Sigmoid colon (tissue), 6 donors: ENCODE measurements at regions not wholly inside any gene's neighbourhood (a gene's known extent, or its start where the extent isn't known, plus 50 kb on each side); places are given as distances from the start of the nearest gene placed in this dataset.

Experiments
- DNase-seq: peaks from one replicate; pipeline ENCODE4 v3.0.0-alpha.2; 2019
- H3K27ac ChIP-seq, 4 donors: fragments of 200-600 bp; sonication (generic); one replicate each; pipeline ENCODE4 v1.5.1; 2016 to 2019; ENCODE audit warnings: mild to moderate bottlenecking in 1 of 4
- H3K27me3 ChIP-seq, 3 donors: fragments of 200-600 bp; sonication (generic); one replicate each; pipeline ENCODE4 v1.5.1; 2019; ENCODE audit warnings: mild to moderate bottlenecking in 1 of 3
- H3K36me3 ChIP-seq, 4 donors: fragments of 200-600 bp; sonication (generic); one replicate each; pipeline ENCODE4 v1.5.1; 2016 to 2019
- H3K4me1 ChIP-seq, 4 donors: fragments of 200-600 bp; sonication (generic); one replicate each; pipeline ENCODE4 v1.5.1; 2017 to 2019
- H3K4me3 ChIP-seq, 4 donors: fragments of 200-600 bp; sonication (generic); one replicate each; pipeline ENCODE4 v1.5.1; 2017 to 2019; ENCODE audit warnings: mild to moderate bottlenecking in 2 of 4, moderate library complexity in 1 of 4
- H3K9me3 ChIP-seq, 4 donors: fragments of 200-600 bp in 3 of 4; sonication (generic) in 3 of 4; one replicate each; pipeline versions ENCODE4 v1.5.1 to v1.6.1; 2013 to 2019
- EP300 ChIP-seq, 4 donors: sonication (generic); formaldehyde crosslinking; IDR thresholded peaks; one replicate each; pipeline ENCODE4 v1.6.1; 2017; ENCODE audit warnings: antibody characterized with exemption in 4 of 4
- POLR2A ChIP-seq, 2 donors: fragments of 450-650 bp; IDR thresholded peaks; one replicate each; pipeline ENCODE4 v1.6.1; 2016; ENCODE audit warnings: antibody characterized with exemption in 2 of 2, mild to moderate bottlenecking in 2 of 2, moderate library complexity in 2 of 2
- POLR2AphosphoS5 ChIP-seq, 4 donors: sonication (generic); formaldehyde crosslinking; IDR thresholded peaks; one replicate each; pipeline ENCODE4 v1.6.1; 2017; ENCODE audit warnings: antibody characterized with exemption in 4 of 4
- WGBS, 2 donors: extraction: QIAGEN DNeasy Blood & Tissue Kit; methylation state at CpG; one replicate each; pipeline ENCODE4 v1.1.7; 2013; 5-methylcytosine and 5-hydroxymethylcytosine counted together
- intact Hi-C: fragments of 100-400 bp; cut with DNase I; formaldehyde crosslinking; loops from one replicate; pipeline ENCODE4 v1.15.1; 2023
- TF ChIP-seq, protein P1 (sequence below), 4 experiments: fragments of 450-650 bp in 3 of 4; fragments of 200-600 bp in 1 of 4; IDR thresholded peaks; one replicate each; pipeline ENCODE4 v1.5.1; 2016 to 2019; ENCODE audit warnings: antibody characterized with exemption in 4 of 4, mild to moderate bottlenecking in 3 of 4, moderate library complexity in 2 of 4
- donor health status: healthy with polysubstance abuse.
- donor health status: healthy.

- WGBS, 2 donors, result 81 to 97% methylated on average over 1 of the region's 1 CpG
- no peak overlapping the region for H3K27ac ChIP-seq
- no peaks in the 10 kb centered on the region for H3K36me3 ChIP-seq
- TF ChIP-seq POLR2A (IDR thresholded peaks at IDR 0.05) (no peak), POLR2AphosphoS5 (IDR thresholded peaks at IDR 0.05) (no peak), EP300 (IDR thresholded peaks at IDR 0.05) (no peak)
- TF ChIP-seq, protein P1, sequence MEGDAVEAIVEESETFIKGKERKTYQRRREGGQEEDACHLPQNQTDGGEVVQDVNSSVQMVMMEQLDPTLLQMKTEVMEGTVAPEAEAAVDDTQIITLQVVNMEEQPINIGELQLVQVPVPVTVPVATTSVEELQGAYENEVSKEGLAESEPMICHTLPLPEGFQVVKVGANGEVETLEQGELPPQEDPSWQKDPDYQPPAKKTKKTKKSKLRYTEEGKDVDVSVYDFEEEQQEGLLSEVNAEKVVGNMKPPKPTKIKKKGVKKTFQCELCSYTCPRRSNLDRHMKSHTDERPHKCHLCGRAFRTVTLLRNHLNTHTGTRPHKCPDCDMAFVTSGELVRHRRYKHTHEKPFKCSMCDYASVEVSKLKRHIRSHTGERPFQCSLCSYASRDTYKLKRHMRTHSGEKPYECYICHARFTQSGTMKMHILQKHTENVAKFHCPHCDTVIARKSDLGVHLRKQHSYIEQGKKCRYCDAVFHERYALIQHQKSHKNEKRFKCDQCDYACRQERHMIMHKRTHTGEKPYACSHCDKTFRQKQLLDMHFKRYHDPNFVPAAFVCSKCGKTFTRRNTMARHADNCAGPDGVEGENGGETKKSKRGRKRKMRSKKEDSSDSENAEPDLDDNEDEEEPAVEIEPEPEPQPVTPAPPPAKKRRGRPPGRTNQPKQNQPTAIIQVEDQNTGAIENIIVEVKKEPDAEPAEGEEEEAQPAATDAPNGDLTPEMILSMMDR (IDR thresholded peaks at IDR 0.05), result no peak
- H3K4me1 ChIP-seq, result no peaks in the 10 kb centered on the region
- no peaks in the 10 kb centered on the region for H3K27me3 ChIP-seq
- no peaks in the 10 kb centered on the region for H3K9me3 ChIP-seq
- H3K4me3 ChIP-seq, result no peak overlapping the region
- intact Hi-C loops, result no loop called here
- no peak for DNase-seq
These were observed 65.8 kb upstream of the PLCL2 start for GRCh38 chr3:16818945-16819344.

GRCh38 chr3:16820485-16820884 lies 64.3 kb upstream of the PLCL2 start:
- H3K9me3 ChIP-seq, result no peaks in the 10 kb centered on the region
- TF ChIP-seq EP300 (IDR thresholded peaks at IDR 0.05) (no peak), POLR2A (IDR thresholded peaks at IDR 0.05) (no peak)
- TF ChIP-seq, protein P1 (IDR thresholded peaks at IDR 0.05), result no peak
- intact Hi-C loops, result no loop called here
- no peaks in the 10 kb centered on the region for H3K27me3 ChIP-seq
- H3K36me3 ChIP-seq, result no peaks in the 10 kb centered on the region
- no peak for DNase-seq
- H3K4me1 ChIP-seq, result no peaks in the 10 kb centered on the region
- no peak overlapping the region for H3K27ac ChIP-seq
- no peak overlapping the region for H3K4me3 ChIP-seq

DNA sequence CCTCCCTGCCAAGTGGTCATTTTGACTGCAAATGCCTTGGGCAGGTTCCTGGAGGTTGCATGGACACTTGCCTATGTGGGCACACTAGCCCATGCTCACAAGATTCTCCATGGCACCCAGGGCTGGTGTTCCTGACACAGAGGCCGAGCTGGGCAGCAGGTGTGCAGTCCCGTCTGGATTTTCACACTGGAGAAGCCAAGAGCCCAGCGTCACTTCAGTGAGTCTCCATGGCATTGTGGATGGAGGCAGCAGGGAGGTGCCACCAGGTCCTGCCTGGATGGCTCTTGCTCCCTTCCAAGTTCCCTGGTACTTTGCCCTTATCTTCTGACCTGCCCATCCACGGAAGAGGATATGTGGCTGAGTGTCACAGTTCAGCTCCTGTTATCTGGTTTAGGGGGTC lies 63.7 kb upstream of the PLCL2 start:
- no peaks in the 10 kb centered on the region for H3K9me3 ChIP-seq
- intact Hi-C loops, result no loop called here
- 72 to 78% methylated on average over 4 of the region's 4 CpGs for WGBS, 2 donors
- no peak overlapping the region for H3K4me3 ChIP-seq
- H3K4me1 ChIP-seq, result no peaks in the 10 kb centered on the region
- no peaks in the 10 kb centered on the region for H3K36me3 ChIP-seq
- H3K27ac ChIP-seq, result no peak overlapping the region
- H3K27me3 ChIP-seq, result no peaks in the 10 kb centered on the region
- TF ChIP-seq, protein P1 (IDR thresholded peaks at IDR 0.05), result no peak
- TF ChIP-seq POLR2AphosphoS5 (IDR thresholded peaks at IDR 0.05) (no peak), EP300 (IDR thresholded peaks at IDR 0.05) (no peak), POLR2A (IDR thresholded peaks at IDR 0.05) (no peak)
- DNase-seq, result no peak

DNA sequence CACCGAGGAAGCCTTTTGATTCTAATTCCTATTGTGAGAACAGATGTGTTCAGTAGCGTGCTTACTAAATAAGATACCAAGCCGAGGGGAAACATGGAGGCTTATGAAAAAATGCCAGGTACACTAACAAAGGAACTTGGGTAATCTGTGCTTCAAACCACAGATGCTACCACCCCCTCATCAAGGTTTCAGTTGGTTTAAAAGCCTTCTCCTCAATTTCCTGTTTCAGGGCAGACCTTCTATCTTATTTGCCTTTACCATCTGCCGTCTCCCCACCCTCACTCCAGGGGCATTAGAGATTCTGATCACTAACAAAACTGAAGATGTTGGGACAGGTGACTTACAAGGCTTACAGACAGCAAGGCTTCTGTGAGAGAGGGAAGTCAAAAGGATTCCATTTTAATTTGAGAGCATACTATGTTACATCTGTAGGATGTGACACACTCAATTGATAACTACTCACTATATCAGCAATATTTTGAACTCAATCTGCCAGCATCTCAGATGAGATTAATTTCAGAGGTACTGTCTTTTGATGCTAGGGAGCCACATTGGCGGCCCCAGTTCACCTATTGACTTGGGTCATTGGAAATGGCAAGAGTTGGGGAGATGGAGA lies 60.6 kb upstream of the PLCL2 start:
- WGBS, 2 donors, result 60 to 79% methylated on average over 5 of the region's 5 CpGs
- no peak overlapping the region for H3K27ac ChIP-seq
- H3K4me3 ChIP-seq, result no peak overlapping the region
- DNase-seq, result no peak
- TF ChIP-seq POLR2AphosphoS5 (IDR thresholded peaks at IDR 0.05) (no peak), EP300 (IDR thresholded peaks at IDR 0.05) (no peak), POLR2A (IDR thresholded peaks at IDR 0.05) (no peak)
- TF ChIP-seq, protein P1 (IDR thresholded peaks at IDR 0.05), result no peak
- no peaks in the 10 kb centered on the region for H3K36me3 ChIP-seq
- no peaks in the 10 kb centered on the region for H3K4me1 ChIP-seq
- intact Hi-C loops, result no loop called here
- H3K27me3 ChIP-seq, result no peaks in the 10 kb centered on the region
- H3K9me3 ChIP-seq, result no peaks in the 10 kb centered on the region

- intact Hi-C loops, result no loop called here
- DNase-seq, result no peak
- H3K36me3 ChIP-seq, result no peaks in the 10 kb centered on the region
- peak overlapping the region in 1 of 4 donors; percentile 21 for H3K27ac ChIP-seq
- H3K4me1 ChIP-seq, result no peaks in the 10 kb centered on the region
- no peak for TF ChIP-seq EP300 (IDR thresholded peaks at IDR 0.05)
- TF ChIP-seq POLR2AphosphoS5 (IDR thresholded peaks at IDR 0.05), result no peak
- TF ChIP-seq POLR2A (IDR thresholded peaks at IDR 0.05), result no peak
- TF ChIP-seq, protein P1 (IDR thresholded peaks at IDR 0.05), result no peak
- H3K9me3 ChIP-seq, result no peaks in the 10 kb centered on the region
- WGBS, 2 donors, result 82 to 83% methylated on average over 5 of the region's 5 CpGs
- no peaks in the 10 kb centered on the region for H3K27me3 ChIP-seq
- no peak overlapping the region for H3K4me3 ChIP-seq
These were observed 59.0 kb upstream of the PLCL2 start for GRCh38 chr3:16825617-16826204.
